HG03521 (cell line): ENCODE measurements at regions not wholly inside any gene's neighbourhood (a gene's known extent, or its start where the extent isn't known, plus 50 kb on each side); places are given as distances from the start of the nearest gene placed in this dataset.

Experiments used
- ATAC-seq: cut with Tn5 transposase; IDR thresholded peaks from one replicate; pipeline ENCODE4 v1.9.1; 2021; ENCODE audit warnings: mild to moderate bottlenecking, moderate library complexity; ENCODE audit not compliant: unreplicated experiment

GRCh38 chr3:113136071-113136470 is 75.3 kb upstream of the BOC start:
- ATAC-seq: no peak

GRCh38 chr3:113136544-113136943 is 74.8 kb upstream of the BOC start:
- no peak for ATAC-seq

GRCh38 chr3:113138839-113139743 is 72.3 kb upstream of the BOC start:
- ATAC-seq: no peak

- no peak for ATAC-seq
Measured at GRCh38 chr3:113140876-113141275, 70.5 kb upstream of the BOC start.

- ATAC-seq: no peak
Measured at GRCh38 chr3:113141543-113141942, 69.8 kb upstream of the BOC start.

GRCh38 chr3:113142476-113142875 is 68.9 kb upstream of the BOC start:
- no peak for ATAC-seq

GRCh38 chr3:113143353-113143752 is 68.0 kb upstream of the BOC start:
- ATAC-seq: no peak

- ATAC-seq: no peak
Measured at GRCh38 chr3:113147681-113148261, 63.6 kb upstream of the BOC start.

GRCh38 chr3:113148284-113148683 is 63.1 kb upstream of the BOC start:
- no peak for ATAC-seq

- no peak for ATAC-seq
Measured at GRCh38 chr3:113150250-113150649, 61.1 kb upstream of the BOC start.

- ATAC-seq: no peak
Measured at GRCh38 chr3:113151461-113152031, 59.8 kb upstream of the BOC start.

GRCh38 chr3:113152849-113153248 is 58.5 kb upstream of the BOC start:
- ATAC-seq: no peak

GRCh38 chr3:113153499-113154107 is 57.8 kb upstream of the BOC start:
- ATAC-seq: no peak

- no peak for ATAC-seq
Measured at GRCh38 chr3:113156816-113157333, 54.5 kb upstream of the BOC start.

GRCh38 chr3:113157408-113158030 is 53.8 kb upstream of the BOC start:
- ATAC-seq: no peak

- ATAC-seq: no peak
Measured at GRCh38 chr3:113158171-113158570, 53.2 kb upstream of the BOC start.
